Uterus (tissue), 2 donors: ENCODE measurements at regions not wholly inside any gene's neighbourhood (a gene's known extent, or its start where the extent isn't known, plus 50 kb on each side); places are given as distances from the start of the nearest gene placed in this dataset.

ENCODE experiments used
- POLR2A ChIP-seq, 2 donors: fragments of 450-650 bp; IDR thresholded peaks; one replicate each; pipeline ENCODE4 v1.6.1; 2016; ENCODE audit warnings: antibody characterized with exemption in 2 of 2, mild to moderate bottlenecking in 1 of 2, moderate library complexity in 1 of 2
- TF ChIP-seq, protein P1 (sequence below), 4 experiments: fragments of 200-600 bp in 2 of 4; fragments of 450-650 bp in 2 of 4; sonication (generic) in 2 of 4; IDR thresholded peaks; one replicate each; pipeline ENCODE4 v1.5.1; 2016 to 2019; ENCODE audit warnings: antibody characterized with exemption in 4 of 4, mild to moderate bottlenecking in 2 of 4, moderate library complexity in 1 of 4

DNA sequence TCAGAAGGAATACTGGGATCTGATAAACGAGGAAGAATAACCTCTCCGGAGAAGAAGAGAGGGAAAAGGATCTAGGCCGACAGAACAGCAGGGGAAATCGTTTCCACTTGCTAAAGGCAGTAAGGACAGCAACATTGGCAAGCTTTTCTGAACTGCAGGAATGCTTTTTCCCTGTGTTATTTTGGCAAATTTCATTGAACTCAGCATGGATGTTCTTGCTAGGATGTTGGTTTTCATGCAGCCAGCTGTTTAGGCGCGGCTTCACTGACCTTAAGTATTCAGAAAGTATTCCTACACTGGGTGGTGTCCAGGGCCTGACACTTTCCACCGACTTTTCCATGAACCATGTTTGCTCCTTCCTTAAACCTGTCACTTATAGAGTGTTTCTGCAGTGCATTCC lies 489.7 kb downstream of the CNTN3 start:
- TF ChIP-seq, protein P1, sequence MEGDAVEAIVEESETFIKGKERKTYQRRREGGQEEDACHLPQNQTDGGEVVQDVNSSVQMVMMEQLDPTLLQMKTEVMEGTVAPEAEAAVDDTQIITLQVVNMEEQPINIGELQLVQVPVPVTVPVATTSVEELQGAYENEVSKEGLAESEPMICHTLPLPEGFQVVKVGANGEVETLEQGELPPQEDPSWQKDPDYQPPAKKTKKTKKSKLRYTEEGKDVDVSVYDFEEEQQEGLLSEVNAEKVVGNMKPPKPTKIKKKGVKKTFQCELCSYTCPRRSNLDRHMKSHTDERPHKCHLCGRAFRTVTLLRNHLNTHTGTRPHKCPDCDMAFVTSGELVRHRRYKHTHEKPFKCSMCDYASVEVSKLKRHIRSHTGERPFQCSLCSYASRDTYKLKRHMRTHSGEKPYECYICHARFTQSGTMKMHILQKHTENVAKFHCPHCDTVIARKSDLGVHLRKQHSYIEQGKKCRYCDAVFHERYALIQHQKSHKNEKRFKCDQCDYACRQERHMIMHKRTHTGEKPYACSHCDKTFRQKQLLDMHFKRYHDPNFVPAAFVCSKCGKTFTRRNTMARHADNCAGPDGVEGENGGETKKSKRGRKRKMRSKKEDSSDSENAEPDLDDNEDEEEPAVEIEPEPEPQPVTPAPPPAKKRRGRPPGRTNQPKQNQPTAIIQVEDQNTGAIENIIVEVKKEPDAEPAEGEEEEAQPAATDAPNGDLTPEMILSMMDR (IDR thresholded peaks at IDR 0.05), result no peak
- no peak for TF ChIP-seq POLR2A (IDR thresholded peaks at IDR 0.05)
